Psoas muscle (tissue), 7 donors: ENCODE measurements at regions not wholly inside any gene's neighbourhood (a gene's known extent, or its start where the extent isn't known, plus 50 kb on each side); places are given as distances from the start of the nearest gene placed in this dataset.
"Not testable (repeated sequence)": the region's sequence is repeated elsewhere in the genome, so short reads cannot be mapped to it uniquely, and the experiment has no call there.

Experiments used
- ATAC-seq, 4 donors: fragments of 200-7000 bp; cut with Tn5 transposase; one replicate each; pipeline ENCODE4 v1.9.1; 2020; ENCODE audit warnings: moderate library complexity in 3 of 4, mild to moderate bottlenecking in 2 of 4
- DNase-seq, 2 donors: peaks; one replicate each; pipeline ENCODE4 v3.0.0-alpha.2; 2020
- H3K27ac ChIP-seq: fragments of 200-600 bp; one replicate; pipeline ENCODE4 v1.8.0; 2022
- H3K27me3 ChIP-seq, 3 donors: fragments of 200-600 bp in 1 of 3; one replicate each; pipeline versions ENCODE4 v1.6.1 to v1.8.0; 2013 to 2022; ENCODE audit warnings: low read length in 2 of 3, mild to moderate bottlenecking in 2 of 3, moderate library complexity in 1 of 3; ENCODE audit not compliant: insufficient read depth in 3 of 3
- H3K36me3 ChIP-seq, 2 donors: fragments of 200-600 bp in 1 of 2; one replicate each; pipeline versions ENCODE4 v1.6.1 to v1.8.0; 2013 to 2022; ENCODE audit warnings: low read depth in 1 of 2, mild to moderate bottlenecking in 1 of 2, moderate library complexity in 1 of 2; ENCODE audit not compliant: insufficient read depth in 1 of 2
- H3K4me1 ChIP-seq: fragments of 200-600 bp; one replicate; pipeline ENCODE4 v1.8.0; 2022
- H3K4me3 ChIP-seq: fragments of 200-600 bp; one replicate; pipeline ENCODE4 v1.8.0; 2022; ENCODE audit warnings: mild to moderate bottlenecking
- H3K9me3 ChIP-seq: fragments of 200-600 bp; one replicate; pipeline ENCODE4 v1.8.0; 2022
- WGBS, 3 donors: extraction: QIAGEN DNeasy Blood & Tissue Kit; methylation state at CpG; one replicate each; pipeline versions ENCODE4 v1.1.6 to v1.1.7; 2013; 5-methylcytosine and 5-hydroxymethylcytosine counted together
- intact Hi-C, 2 donors: fragments of 100-400 bp; cut with DNase I; formaldehyde crosslinking; loops; one replicate each; pipeline versions ENCODE4 v1.11.0 to v1.14.2; 2022
- TF ChIP-seq, protein P1 (sequence below): fragments of 200-600 bp; IDR thresholded peaks from one replicate; pipeline ENCODE4 v1.8.0; 2022; ENCODE audit warnings: antibody characterized with exemption
- donor health status: healthy with polysubstance abuse.
- donor health status: DM: no; HTN: no; CAD: no; lungs with moderate emphysema.
- donor health status: Bipolar disorder and iron deficiency.
- donor health status: healthy.
- donor health status: DM: yes; HTN: yes; CAD: no.
- donor health status: DM: no; HTN: no; CAD: no.
- donor health status: DM: yes; HTN: yes; CAD: no.

DNA sequence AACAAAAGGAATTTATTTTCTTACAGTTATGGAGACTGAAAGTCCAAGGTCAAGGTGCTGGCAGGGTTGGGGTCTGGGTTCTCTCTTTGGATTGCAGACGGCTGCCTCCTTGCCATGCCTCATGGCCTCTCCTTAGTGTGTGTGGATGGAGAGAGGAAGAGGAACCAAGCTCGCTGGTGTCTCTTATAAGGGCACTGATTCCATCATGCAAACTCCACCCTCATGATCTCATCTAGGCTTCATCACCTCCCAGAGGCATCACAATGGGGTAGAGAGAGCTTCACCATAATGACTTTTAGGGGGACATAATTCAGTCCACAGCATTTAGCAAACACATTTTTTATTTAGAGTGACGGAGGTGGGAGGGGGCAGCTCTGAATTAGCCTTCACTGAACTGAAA lies 104.9 kb upstream of the ABCC4 start:
- Histone ChIP-seq H3K27ac (no peak overlapping the region), H3K9me3 (no peaks in the 10 kb centered on the region), H3K27me3 (no peaks in the 10 kb centered on the region), H3K4me3 (no peak overlapping the region), H3K36me3 (no peaks in the 10 kb centered on the region), H3K4me1 (no peaks in the 10 kb centered on the region)
- DNase-seq (no peak), ATAC-seq (no peak)
- intact Hi-C loops, result loop anchor here in 1 of 2 donors (10.0 kb wide), 1 partner anchor 731 kb away; no protein-coding TSS in a partner anchor
- TF ChIP-seq, protein P1, sequence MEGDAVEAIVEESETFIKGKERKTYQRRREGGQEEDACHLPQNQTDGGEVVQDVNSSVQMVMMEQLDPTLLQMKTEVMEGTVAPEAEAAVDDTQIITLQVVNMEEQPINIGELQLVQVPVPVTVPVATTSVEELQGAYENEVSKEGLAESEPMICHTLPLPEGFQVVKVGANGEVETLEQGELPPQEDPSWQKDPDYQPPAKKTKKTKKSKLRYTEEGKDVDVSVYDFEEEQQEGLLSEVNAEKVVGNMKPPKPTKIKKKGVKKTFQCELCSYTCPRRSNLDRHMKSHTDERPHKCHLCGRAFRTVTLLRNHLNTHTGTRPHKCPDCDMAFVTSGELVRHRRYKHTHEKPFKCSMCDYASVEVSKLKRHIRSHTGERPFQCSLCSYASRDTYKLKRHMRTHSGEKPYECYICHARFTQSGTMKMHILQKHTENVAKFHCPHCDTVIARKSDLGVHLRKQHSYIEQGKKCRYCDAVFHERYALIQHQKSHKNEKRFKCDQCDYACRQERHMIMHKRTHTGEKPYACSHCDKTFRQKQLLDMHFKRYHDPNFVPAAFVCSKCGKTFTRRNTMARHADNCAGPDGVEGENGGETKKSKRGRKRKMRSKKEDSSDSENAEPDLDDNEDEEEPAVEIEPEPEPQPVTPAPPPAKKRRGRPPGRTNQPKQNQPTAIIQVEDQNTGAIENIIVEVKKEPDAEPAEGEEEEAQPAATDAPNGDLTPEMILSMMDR, result no peak
- 50 to 62% (median 59%) methylated on average over 3 of the region's 3 CpGs for WGBS, 3 donors

DNA sequence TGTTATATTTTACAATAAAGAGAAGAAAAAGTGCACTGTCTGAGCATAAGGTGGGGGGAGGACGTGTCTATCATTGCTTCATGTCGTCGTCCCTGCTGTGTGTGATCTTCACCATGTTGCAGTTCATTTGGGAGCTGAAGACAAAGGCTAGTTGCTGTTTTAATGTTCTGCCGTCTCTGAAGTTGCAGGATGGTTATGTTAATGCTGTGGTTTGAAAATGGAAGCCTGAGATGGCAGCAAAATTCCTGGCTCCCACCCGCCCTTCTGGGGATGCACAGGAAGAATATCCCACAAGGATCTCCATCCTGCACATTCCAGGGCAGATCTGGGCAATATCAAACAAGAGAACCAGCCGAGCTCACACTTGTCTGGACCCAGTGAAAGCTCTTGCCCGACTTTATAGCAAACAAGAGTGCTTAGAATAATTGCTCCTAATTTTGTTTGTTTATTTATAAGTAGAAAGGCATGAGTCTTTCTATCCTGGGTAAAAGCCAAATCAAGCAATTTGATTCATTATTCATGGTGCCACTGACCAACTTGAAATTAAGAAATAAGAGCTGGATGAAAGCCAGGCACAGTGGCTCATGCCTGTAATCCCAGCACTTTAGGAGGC lies 110.3 kb upstream of the ABCC4 start:
- Histone ChIP-seq H3K9me3 (no peaks in the 10 kb centered on the region), H3K36me3 (no peaks in the 10 kb centered on the region), H3K27me3 (no peaks in the 10 kb centered on the region), H3K4me1 (no peaks in the 10 kb centered on the region), H3K27ac (no peak overlapping the region), H3K4me3 (no peak overlapping the region)
- DNase-seq (no peak), ATAC-seq (no peak)
- intact Hi-C loops, result no loop called here
- TF ChIP-seq, protein P1, result no peak
- WGBS, 3 donors, result 41 to 48% (median 42%) methylated on average over 7 of the region's 7 CpGs

DNA sequence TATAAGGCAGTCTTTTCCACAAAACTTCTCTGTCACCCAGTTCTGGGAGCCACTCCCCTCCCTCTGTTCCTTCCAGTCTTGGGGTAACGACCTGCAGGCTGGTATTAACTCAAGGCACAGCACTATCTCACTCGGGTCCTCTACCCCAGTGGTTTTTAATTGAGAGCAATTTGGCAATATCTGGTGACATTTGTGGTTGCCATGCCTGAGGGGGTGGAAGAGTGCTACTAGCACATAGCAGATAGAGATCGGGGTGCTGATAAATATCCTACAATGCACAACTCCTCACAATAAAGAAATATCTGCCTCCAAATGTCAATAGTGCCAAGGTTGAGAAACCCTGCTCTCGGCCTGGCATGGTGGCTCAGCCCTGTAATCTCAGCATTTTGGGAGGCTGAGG lies 117.7 kb upstream of the ABCC4 start:
- intact Hi-C loops, result no loop called here
- H3K9me3 ChIP-seq, result no peaks in the 10 kb centered on the region
- DNase-seq (no peak), ATAC-seq (no peak)
- H3K27ac ChIP-seq, result no peak overlapping the region
- TF ChIP-seq, protein P1, result no peak
- H3K36me3 ChIP-seq, result no peaks in the 10 kb centered on the region
- H3K27me3 ChIP-seq, result no peaks in the 10 kb centered on the region
- 49 to 53% (median 52%) methylated on average over 4 of the region's 4 CpGs for WGBS, 3 donors
- H3K4me3 ChIP-seq, result no peak overlapping the region
- no peaks in the 10 kb centered on the region for H3K4me1 ChIP-seq

DNA sequence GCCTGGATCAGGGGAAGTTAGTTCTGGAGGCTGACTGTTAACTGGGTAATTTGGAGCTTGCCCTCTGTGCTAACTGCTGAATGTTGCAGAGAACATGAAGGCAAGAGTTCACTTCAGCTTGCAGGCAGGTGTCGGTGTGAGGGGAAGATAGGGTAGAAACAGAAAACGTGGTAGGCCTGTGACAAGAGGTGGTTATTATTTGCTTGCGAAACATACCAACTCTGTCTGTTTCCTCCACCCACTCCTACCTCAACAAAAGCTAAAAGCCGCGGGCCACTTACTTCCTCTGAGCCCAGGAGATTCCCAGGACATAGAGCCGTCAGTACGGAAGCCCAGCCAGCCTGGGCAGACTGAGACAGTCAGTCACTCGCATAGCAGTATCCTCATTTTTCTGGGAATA lies 119.2 kb upstream of the ABCC4 start:
- ATAC-seq (no peak), DNase-seq (no peak)
- 47 to 54% (median 49%) methylated on average over 8 of the region's 8 CpGs for WGBS, 3 donors
- Histone ChIP-seq H3K4me1 (no peaks in the 10 kb centered on the region), H3K4me3 (no peak overlapping the region), H3K27me3 (no peaks in the 10 kb centered on the region), H3K27ac (no peak overlapping the region), H3K36me3 (no peaks in the 10 kb centered on the region), H3K9me3 (no peaks in the 10 kb centered on the region)
- intact Hi-C loops, result no loop called here
- TF ChIP-seq, protein P1, result no peak

DNA sequence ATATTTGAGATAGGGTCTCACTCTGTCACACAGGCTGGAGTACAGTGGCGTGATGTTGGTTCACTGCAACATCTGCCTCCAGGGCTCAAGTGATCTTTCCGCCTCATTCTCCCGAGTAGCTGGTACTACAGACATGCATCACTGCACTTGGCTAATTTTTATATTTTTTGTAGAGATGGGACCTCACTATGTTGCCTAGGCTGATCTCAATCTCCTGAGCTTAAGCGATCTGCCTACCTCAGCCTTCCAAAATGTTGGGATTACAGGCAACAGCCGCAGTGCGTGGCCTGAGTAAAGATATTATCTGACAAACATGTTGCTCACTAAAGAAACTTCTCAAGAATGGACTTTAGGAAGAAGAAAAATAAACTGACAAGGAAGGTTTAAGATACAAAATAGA lies 125.4 kb upstream of the ABCC4 start:
- no peaks in the 10 kb centered on the region for H3K36me3 ChIP-seq
- no peaks in the 10 kb centered on the region for H3K9me3 ChIP-seq
- no peak overlapping the region for H3K4me3 ChIP-seq
- H3K27ac ChIP-seq, result no peak overlapping the region
- no peak for DNase-seq
- H3K27me3 ChIP-seq, result no peaks in the 10 kb centered on the region
- no peaks in the 10 kb centered on the region for H3K4me1 ChIP-seq
- WGBS, 3 donors, result 85 to 91% (median 88%) methylated on average over 6 of the region's 6 CpGs
- no peak for ATAC-seq
- intact Hi-C loops, result no loop called here
- TF ChIP-seq, protein P1, result no peak

DNA sequence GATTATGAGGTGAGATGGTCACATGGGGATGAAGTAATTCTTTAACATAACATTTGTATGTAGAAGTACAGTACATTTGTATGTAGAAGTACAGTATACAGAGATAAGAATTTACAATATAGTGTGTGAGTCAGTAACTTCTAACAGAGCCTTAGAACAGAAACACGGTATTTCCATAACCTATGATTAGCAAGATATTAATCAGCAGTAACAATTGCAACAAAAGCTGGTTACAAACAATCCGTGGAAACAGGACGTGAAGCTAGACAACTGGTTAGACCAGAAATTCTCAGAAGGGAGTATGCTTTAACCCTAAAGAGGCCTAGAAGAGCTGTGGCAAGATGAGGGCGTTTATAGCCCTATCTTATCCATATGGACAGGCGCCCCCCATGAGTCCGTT lies 122.0 kb upstream of the CLDN10 start:
- DNase-seq, H3K4me3 ChIP-seq, H3K27me3 ChIP-seq, H3K9me3 ChIP-seq, ATAC-seq, intact Hi-C loops, H3K36me3 ChIP-seq, H3K4me1 ChIP-seq, H3K27ac ChIP-seq: not testable (repeated sequence)
- 40 to 48% (median 45%) methylated on average over 6 of the region's 6 CpGs for WGBS, 3 donors
